GM23338 (cell line): ENCODE measurements at regions not wholly inside any gene's neighbourhood (a gene's known extent, or its start where the extent isn't known, plus 50 kb on each side); places are given as distances from the start of the nearest gene placed in this dataset.

Source experiments
- ATAC-seq: fragments of 200-7000 bp; cut with Tn5 transposase; 3 replicates; pipeline ENCODE4 v1.9.1; 2020
- DNase-seq: peaks from one replicate; pipeline ENCODE4 v3.0.0-alpha.2; 2015; ENCODE audit warnings: low spot score
- H2AFZ ChIP-seq: fragments of 200-600 bp; sonication (generic); 2 replicates; pipeline ENCODE4 v1.8.0; 2016; ENCODE audit warnings: antibody characterized with exemption, mild to moderate bottlenecking, moderate library complexity
- H3F3A ChIP-seq: fragments of 200-600 bp; sonication (generic); replicated peaks from 2 replicates; pipeline ENCODE4 v1.8.0; 2017; ENCODE audit warnings: antibody characterized with exemption, mixed run types, low read depth
- H3K27ac ChIP-seq: fragments of 200-600 bp; sonication (generic); 2 replicates; pipeline ENCODE4 v1.6.1; 2016; ENCODE audit warnings: low read depth
- H3K27me3 ChIP-seq: fragments of 200-600 bp; sonication (generic); 2 replicates; pipeline ENCODE4 v1.8.0; 2016; ENCODE audit warnings: mild to moderate bottlenecking, mixed run types, moderate library complexity; ENCODE audit not compliant: insufficient read depth
- H3K36me3 ChIP-seq: fragments of 200-600 bp; sonication (generic); 2 replicates; pipeline ENCODE4 v1.8.0; 2016; ENCODE audit warnings: mild to moderate bottlenecking; ENCODE audit not compliant: insufficient read depth
- H3K4me1 ChIP-seq: fragments of 200-600 bp; sonication (generic); 2 replicates; pipeline ENCODE4 v1.8.0; 2016; ENCODE audit warnings: mild to moderate bottlenecking, moderate library complexity; ENCODE audit not compliant: insufficient read depth
- H3K4me2 ChIP-seq: fragments of 200-600 bp; sonication (generic); 2 replicates; pipeline ENCODE4 v1.7.1; 2017; ENCODE audit warnings: mixed run types
- H3K4me3 ChIP-seq: fragments of 200-600 bp; sonication (generic); 2 replicates; pipeline ENCODE4 v1.6.1; 2016; ENCODE audit warnings: mixed run types
- H3K79me2 ChIP-seq: fragments of 200-600 bp; sonication (generic); replicated peaks from 2 replicates; pipeline ENCODE4 v1.8.0; 2017; ENCODE audit warnings: mild to moderate bottlenecking; ENCODE audit not compliant: insufficient read depth
- H3K9me2 ChIP-seq: fragments of 200-600 bp; sonication (generic); 2 replicates; pipeline ENCODE4 v1.8.0; 2017; ENCODE audit not compliant: insufficient read depth
- H4K20me1 ChIP-seq: fragments of 200-600 bp; sonication (generic); replicated peaks from 2 replicates; pipeline ENCODE4 v1.8.0; 2017; ENCODE audit warnings: mild to moderate bottlenecking; ENCODE audit not compliant: insufficient read depth
- H3K27ac Mint-ChIP-seq: 2 replicates; pipeline ENCODE4 v1.8.0; 2020; ENCODE audit warnings: inconsistent platforms, mild to moderate bottlenecking, moderate library complexity, mixed read lengths
- H3K27me3 Mint-ChIP-seq: 3 replicates; pipeline ENCODE4 v1.8.0; 2022; ENCODE audit warnings: low read depth, mild to moderate bottlenecking, moderate library complexity, mixed read lengths, inconsistent platforms; ENCODE audit not compliant: insufficient read depth, poor library complexity
- H3K36me3 Mint-ChIP-seq: 3 replicates; pipeline ENCODE4 v1.8.0; 2021; ENCODE audit warnings: low read depth, mild to moderate bottlenecking, inconsistent platforms, moderate library complexity, mixed read lengths
- H3K4me1 Mint-ChIP-seq: 3 replicates; pipeline ENCODE4 v1.8.0; 2020; ENCODE audit warnings: mild to moderate bottlenecking, inconsistent platforms, mixed read lengths
- H3K4me3 Mint-ChIP-seq: 3 replicates; pipeline ENCODE4 v1.8.0; 2021; ENCODE audit warnings: moderate library complexity, mild to moderate bottlenecking, inconsistent platforms, mixed read lengths
- H3K9me3 Mint-ChIP-seq: 3 replicates; pipeline ENCODE4 v1.8.0; 2020; ENCODE audit warnings: moderate library complexity, mild to moderate bottlenecking, inconsistent platforms, mixed read lengths
- CREB1 ChIP-seq: fragments of 250-450 bp; sonication (Bioruptor Pico); IDR thresholded peaks from 2 replicates; pipeline ENCODE4 v1.5.0; 2020; ENCODE audit warnings: low read depth, mild to moderate bottlenecking, moderate library complexity
- EZH2 ChIP-seq: fragments of 200-600 bp; sonication (generic); IDR thresholded peaks from one replicate; pipeline ENCODE4 v1.8.0; 2017; ENCODE audit warnings: antibody characterized with exemption, mild to moderate bottlenecking, low read depth; ENCODE audit not compliant: unreplicated experiment
- EZH2phosphoT487 ChIP-seq: fragments of 200-600 bp; sonication (generic); IDR thresholded peaks from one replicate; pipeline ENCODE4 v1.8.1; 2018; ENCODE audit warnings: antibody characterized with exemption; ENCODE audit not compliant: unreplicated experiment
- JUNB ChIP-seq: IDR thresholded peaks from one replicate; pipeline ENCODE4 v1.6.1; 2016; ENCODE audit warnings: antibody characterized with exemption; ENCODE audit not compliant: unreplicated experiment
- NANOG ChIP-seq: IDR thresholded peaks from 2 replicates; pipeline ENCODE4 v1.6.1; 2016; ENCODE audit warnings: antibody characterized with exemption, borderline replicate concordance
- POLR2AphosphoS5 ChIP-seq: IDR thresholded peaks from 2 replicates; pipeline ENCODE4 v1.6.1; 2016; ENCODE audit warnings: antibody characterized with exemption, low read depth
- STAT1 ChIP-seq: IDR thresholded peaks from one replicate; pipeline ENCODE4 v1.6.1; 2016; ENCODE audit warnings: antibody characterized with exemption; ENCODE audit not compliant: unreplicated experiment
- ZNF114 ChIP-seq: fragments of 250-450 bp; sonication (Bioruptor Pico); IDR thresholded peaks from 2 replicates; pipeline ENCODE4 v1.5.0; 2020; ENCODE audit warnings: mild to moderate bottlenecking, moderate library complexity
- ZNF331 ChIP-seq: fragments of 250-450 bp; sonication (Bioruptor Pico); IDR thresholded peaks from 2 replicates; pipeline ENCODE4 v1.5.0; 2020; ENCODE audit warnings: low read depth, mild to moderate bottlenecking, moderate library complexity
- TF ChIP-seq, protein P1 (sequence below): IDR thresholded peaks from one replicate; pipeline ENCODE4 v1.6.1; 2018; ENCODE audit warnings: antibody characterized with exemption; ENCODE audit not compliant: unreplicated experiment
- TF ChIP-seq, protein P2 (sequence below): IDR thresholded peaks from 2 replicates; pipeline ENCODE4 v1.6.1; 2016; ENCODE audit warnings: antibody characterized with exemption
- TF ChIP-seq, protein P3 (sequence below): fragments of 250-450 bp; sonication (Bioruptor Pico); IDR thresholded peaks from 2 replicates; pipeline ENCODE4 v1.5.0; 2020; ENCODE audit warnings: mild to moderate bottlenecking, moderate library complexity
- TF ChIP-seq, protein P4 (sequence below), 2 experiments: fragments of 200-600 bp in 1 of 2; sonication (generic) in 1 of 2; conservative IDR thresholded peaks; 2 replicates each; pipeline versions ENCODE4 v1.5.1 to v1.6.1; 2016 to 2017; ENCODE audit warnings: antibody characterized with exemption in 2 of 2, low read depth in 2 of 2, mild to moderate bottlenecking in 2 of 2, moderate library complexity in 1 of 2

DNA sequence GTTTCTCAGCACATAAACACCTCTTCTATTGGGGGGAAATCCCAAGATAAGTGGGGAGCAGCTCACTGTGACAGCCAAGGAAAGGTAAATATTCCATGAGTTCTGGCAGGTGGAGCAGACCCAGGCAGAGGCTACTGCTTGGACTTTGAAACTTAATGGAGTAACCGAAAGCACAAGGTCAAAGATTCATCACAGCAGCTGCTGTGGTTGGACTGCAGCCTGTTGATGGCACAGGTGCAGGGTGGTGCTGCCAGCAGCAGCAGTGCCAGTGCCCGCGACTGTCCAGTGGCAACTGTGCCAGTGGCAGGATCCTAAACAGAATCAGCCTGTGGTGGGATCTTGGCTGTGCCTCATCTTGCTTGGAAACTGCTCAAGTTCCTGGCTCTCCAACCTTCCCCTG lies 81.4 kb upstream of the ARID2 start:
- Histone ChIP-seq H3K79me2 (no peaks in the 10 kb centered on the region), H3K4me1 (peaks cover 16% of the 10 kb centered on the region), H4K20me1 (no peaks in the 10 kb centered on the region), H3K36me3 (no peaks in the 10 kb centered on the region), H3K27ac (no peak overlapping the region), H2AFZ (no peak overlapping the region), H3K9me2 (no peaks in the 10 kb centered on the region), H3K4me3 (no peak overlapping the region), H3K27me3 (no peaks in the 10 kb centered on the region), H3K4me2 (no peak overlapping the region), H3F3A (no peaks in the 10 kb centered on the region)
- TF ChIP-seq ZNF331 (CRISPR knock-in tag) (no peak), POLR2AphosphoS5 (no peak), CREB1 (CRISPR knock-in tag) (no peak), EZH2phosphoT487 (no peak), EZH2 (no peak), JUNB (no peak), ZNF114 (CRISPR knock-in tag) (no peak), NANOG (no peak), STAT1 (no peak)
- TF ChIP-seq, protein P1, sequence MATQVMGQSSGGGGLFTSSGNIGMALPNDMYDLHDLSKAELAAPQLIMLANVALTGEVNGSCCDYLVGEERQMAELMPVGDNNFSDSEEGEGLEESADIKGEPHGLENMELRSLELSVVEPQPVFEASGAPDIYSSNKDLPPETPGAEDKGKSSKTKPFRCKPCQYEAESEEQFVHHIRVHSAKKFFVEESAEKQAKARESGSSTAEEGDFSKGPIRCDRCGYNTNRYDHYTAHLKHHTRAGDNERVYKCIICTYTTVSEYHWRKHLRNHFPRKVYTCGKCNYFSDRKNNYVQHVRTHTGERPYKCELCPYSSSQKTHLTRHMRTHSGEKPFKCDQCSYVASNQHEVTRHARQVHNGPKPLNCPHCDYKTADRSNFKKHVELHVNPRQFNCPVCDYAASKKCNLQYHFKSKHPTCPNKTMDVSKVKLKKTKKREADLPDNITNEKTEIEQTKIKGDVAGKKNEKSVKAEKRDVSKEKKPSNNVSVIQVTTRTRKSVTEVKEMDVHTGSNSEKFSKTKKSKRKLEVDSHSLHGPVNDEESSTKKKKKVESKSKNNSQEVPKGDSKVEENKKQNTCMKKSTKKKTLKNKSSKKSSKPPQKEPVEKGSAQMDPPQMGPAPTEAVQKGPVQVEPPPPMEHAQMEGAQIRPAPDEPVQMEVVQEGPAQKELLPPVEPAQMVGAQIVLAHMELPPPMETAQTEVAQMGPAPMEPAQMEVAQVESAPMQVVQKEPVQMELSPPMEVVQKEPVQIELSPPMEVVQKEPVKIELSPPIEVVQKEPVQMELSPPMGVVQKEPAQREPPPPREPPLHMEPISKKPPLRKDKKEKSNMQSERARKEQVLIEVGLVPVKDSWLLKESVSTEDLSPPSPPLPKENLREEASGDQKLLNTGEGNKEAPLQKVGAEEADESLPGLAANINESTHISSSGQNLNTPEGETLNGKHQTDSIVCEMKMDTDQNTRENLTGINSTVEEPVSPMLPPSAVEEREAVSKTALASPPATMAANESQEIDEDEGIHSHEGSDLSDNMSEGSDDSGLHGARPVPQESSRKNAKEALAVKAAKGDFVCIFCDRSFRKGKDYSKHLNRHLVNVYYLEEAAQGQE, result no peak
- TF ChIP-seq, protein P2, sequence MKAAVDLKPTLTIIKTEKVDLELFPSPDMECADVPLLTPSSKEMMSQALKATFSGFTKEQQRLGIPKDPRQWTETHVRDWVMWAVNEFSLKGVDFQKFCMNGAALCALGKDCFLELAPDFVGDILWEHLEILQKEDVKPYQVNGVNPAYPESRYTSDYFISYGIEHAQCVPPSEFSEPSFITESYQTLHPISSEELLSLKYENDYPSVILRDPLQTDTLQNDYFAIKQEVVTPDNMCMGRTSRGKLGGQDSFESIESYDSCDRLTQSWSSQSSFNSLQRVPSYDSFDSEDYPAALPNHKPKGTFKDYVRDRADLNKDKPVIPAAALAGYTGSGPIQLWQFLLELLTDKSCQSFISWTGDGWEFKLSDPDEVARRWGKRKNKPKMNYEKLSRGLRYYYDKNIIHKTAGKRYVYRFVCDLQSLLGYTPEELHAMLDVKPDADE, result no peak
- TF ChIP-seq, protein P3, sequence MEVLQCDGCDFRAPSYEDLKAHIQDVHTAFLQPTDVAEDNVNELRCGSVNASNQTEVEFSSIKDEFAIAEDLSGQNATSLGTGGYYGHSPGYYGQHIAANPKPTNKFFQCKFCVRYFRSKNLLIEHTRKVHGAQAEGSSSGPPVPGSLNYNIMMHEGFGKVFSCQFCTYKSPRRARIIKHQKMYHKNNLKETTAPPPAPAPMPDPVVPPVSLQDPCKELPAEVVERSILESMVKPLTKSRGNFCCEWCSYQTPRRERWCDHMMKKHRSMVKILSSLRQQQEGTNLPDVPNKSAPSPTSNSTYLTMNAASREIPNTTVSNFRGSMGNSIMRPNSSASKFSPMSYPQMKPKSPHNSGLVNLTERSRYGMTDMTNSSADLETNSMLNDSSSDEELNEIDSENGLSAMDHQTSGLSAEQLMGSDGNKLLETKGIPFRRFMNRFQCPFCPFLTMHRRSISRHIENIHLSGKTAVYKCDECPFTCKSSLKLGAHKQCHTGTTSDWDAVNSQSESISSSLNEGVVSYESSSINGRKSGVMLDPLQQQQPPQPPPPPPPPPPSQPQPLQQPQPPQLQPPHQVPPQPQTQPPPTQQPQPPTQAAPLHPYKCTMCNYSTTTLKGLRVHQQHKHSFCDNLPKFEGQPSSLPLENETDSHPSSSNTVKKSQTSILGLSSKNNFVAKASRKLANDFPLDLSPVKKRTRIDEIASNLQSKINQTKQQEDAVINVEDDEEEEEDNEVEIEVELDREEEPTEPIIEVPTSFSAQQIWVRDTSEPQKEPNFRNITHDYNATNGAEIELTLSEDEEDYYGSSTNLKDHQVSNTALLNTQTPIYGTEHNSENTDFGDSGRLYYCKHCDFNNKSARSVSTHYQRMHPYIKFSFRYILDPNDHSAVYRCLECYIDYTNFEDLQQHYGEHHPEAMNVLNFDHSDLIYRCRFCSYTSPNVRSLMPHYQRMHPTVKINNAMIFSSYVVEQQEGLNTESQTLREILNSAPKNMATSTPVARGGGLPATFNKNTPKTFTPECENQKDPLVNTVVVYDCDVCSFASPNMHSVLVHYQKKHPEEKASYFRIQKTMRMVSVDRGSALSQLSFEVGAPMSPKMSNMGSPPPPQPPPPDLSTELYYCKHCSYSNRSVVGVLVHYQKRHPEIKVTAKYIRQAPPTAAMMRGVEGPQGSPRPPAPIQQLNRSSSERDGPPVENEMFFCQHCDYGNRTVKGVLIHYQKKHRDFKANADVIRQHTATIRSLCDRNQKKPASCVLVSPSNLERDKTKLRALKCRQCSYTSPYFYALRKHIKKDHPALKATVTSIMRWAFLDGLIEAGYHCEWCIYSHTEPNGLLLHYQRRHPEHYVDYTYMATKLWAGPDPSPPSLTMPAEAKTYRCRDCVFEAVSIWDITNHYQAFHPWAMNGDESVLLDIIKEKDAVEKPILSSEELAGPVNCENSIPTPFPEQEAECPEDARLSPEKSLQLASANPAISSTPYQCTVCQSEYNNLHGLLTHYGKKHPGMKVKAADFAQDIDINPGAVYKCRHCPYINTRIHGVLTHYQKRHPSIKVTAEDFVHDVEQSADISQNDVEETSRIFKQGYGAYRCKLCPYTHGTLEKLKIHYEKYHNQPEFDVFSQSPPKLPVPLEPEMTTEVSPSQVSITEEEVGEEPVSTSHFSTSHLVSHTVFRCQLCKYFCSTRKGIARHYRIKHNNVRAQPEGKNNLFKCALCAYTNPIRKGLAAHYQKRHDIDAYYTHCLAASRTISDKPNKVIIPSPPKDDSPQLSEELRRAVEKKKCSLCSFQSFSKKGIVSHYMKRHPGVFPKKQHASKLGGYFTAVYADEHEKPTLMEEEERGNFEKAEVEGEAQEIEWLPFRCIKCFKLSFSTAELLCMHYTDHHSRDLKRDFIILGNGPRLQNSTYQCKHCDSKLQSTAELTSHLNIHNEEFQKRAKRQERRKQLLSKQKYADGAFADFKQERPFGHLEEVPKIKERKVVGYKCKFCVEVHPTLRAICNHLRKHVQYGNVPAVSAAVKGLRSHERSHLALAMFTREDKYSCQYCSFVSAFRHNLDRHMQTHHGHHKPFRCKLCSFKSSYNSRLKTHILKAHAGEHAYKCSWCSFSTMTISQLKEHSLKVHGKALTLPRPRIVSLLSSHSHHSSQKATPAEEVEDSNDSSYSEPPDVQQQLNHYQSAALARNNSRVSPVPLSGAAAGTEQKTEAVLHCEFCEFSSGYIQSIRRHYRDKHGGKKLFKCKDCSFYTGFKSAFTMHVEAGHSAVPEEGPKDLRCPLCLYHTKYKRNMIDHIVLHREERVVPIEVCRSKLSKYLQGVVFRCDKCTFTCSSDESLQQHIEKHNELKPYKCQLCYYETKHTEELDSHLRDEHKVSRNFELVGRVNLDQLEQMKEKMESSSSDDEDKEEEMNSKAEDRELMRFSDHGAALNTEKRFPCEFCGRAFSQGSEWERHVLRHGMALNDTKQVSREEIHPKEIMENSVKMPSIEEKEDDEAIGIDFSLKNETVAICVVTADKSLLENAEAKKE (CRISPR knock-in tag), result no peak
- TF ChIP-seq, protein P4, sequence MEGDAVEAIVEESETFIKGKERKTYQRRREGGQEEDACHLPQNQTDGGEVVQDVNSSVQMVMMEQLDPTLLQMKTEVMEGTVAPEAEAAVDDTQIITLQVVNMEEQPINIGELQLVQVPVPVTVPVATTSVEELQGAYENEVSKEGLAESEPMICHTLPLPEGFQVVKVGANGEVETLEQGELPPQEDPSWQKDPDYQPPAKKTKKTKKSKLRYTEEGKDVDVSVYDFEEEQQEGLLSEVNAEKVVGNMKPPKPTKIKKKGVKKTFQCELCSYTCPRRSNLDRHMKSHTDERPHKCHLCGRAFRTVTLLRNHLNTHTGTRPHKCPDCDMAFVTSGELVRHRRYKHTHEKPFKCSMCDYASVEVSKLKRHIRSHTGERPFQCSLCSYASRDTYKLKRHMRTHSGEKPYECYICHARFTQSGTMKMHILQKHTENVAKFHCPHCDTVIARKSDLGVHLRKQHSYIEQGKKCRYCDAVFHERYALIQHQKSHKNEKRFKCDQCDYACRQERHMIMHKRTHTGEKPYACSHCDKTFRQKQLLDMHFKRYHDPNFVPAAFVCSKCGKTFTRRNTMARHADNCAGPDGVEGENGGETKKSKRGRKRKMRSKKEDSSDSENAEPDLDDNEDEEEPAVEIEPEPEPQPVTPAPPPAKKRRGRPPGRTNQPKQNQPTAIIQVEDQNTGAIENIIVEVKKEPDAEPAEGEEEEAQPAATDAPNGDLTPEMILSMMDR (conservative IDR thresholded peaks at IDR 0.05; ENCODE audit: low read depth in 2 of 2), result no peak
- Mint-ChIP-seq H3K4me3 (no peak overlapping the region), H3K27me3 (no peaks in the 10 kb centered on the region), H3K36me3 (no peaks in the 10 kb centered on the region), H3K4me1 (peaks cover 20% of the 10 kb centered on the region), H3K9me3 (no peaks in the 10 kb centered on the region), H3K27ac (no peak overlapping the region)
- no peak for ATAC-seq
- DNase-seq, result no peak
